ENCODE measurements at regions not wholly inside any gene's neighbourhood (a gene's known extent, or its start where the extent isn't known, plus 50 kb on each side); places are given as distances from the start of the nearest gene placed in this dataset.

- no peak for DNase-seq (ENCODE audit: low spot score)
Measured at GRCh38 chr14:100674428-100674827, 52.3 kb upstream of the DLK1 start.

- no peak for DNase-seq (ENCODE audit: low spot score)
Measured at GRCh38 chr14:100674897-100675619, 51.6 kb upstream of the DLK1 start.

- no peak for DNase-seq (ENCODE audit: low spot score)
Measured at GRCh38 chr14:100675699-100676684, 50.7 kb upstream of the DLK1 start.
